H1 (cell line): ENCODE measurements at regions not wholly inside any gene's neighbourhood (a gene's known extent, or its start where the extent isn't known, plus 50 kb on each side); places are given as distances from the start of the nearest gene placed in this dataset.
A peak's percentile ranks its signal among the peaks of the same experiment; 100 is the strongest.

Source experiments
- CTCF ChIA-PET: fragments of 300-600 bp; sonication (Branson Sonifier 250); formaldehyde crosslinking; loops from one replicate; lab custom pipeline; 2021; ENCODE audit not compliant: partially characterized antibody; lab: Charles Lee
- POLR2A ChIA-PET: fragments of 300-600 bp; sonication (Branson Sonifier 250); formaldehyde crosslinking; loops from one replicate; lab custom pipeline; 2021; ENCODE audit warnings: inconsistent platforms; ENCODE audit not compliant: partially characterized antibody; lab: Charles Lee
- DNase-seq, 2 experiments: peaks; one replicate each; pipeline versions ENCODE4 v3.0.0 to v3.0.0-alpha.2; 2010 to 2022; ENCODE audit warnings: low spot score in 2 of 2, low read depth in 1 of 2, mixed read lengths in 1 of 2
- FAIRE-seq: peaks from 2 replicates; lab custom pipeline; 2011; peaks lifted over from hg19 to GRCh38; lab: Jason Lieb, UNC
- H2AFZ ChIP-seq: 2 replicates; pipeline ENCODE4 v1.8.1; 2012; ENCODE audit warnings: low read length, inconsistent platforms
- H2AK5ac ChIP-seq: 2 replicates; pipeline ENCODE4 v1.6.1; 2013; ENCODE audit warnings: low read depth, low read length
- H2BK120ac ChIP-seq: replicated peaks from 2 replicates; pipeline ENCODE3; 2013; ENCODE audit warnings: low read depth, low read length, inconsistent platforms
- H2BK12ac ChIP-seq: 2 replicates; pipeline ENCODE4 v1.6.1; 2013; ENCODE audit warnings: low read depth, low read length
- H2BK15ac ChIP-seq: 2 replicates; pipeline ENCODE4 v1.6.1; 2013; ENCODE audit warnings: low read length
- H2BK20ac ChIP-seq: 2 replicates; pipeline ENCODE4 v1.6.1; 2013; ENCODE audit warnings: low read length
- H2BK5ac ChIP-seq: 2 replicates; pipeline ENCODE4 v1.6.1; 2013; ENCODE audit warnings: low read depth, low read length
- H3K14ac ChIP-seq: 2 replicates; pipeline ENCODE4 v1.6.1; 2013; ENCODE audit warnings: inconsistent platforms; ENCODE audit not compliant: insufficient read length
- H3K18ac ChIP-seq: 2 replicates; pipeline ENCODE4 v1.6.1; 2013; ENCODE audit warnings: low read length; ENCODE audit errors: extremely low read depth
- H3K23ac ChIP-seq: 2 replicates; pipeline ENCODE4 v1.6.1; 2013; ENCODE audit warnings: inconsistent platforms; ENCODE audit not compliant: insufficient read length
- H3K23me2 ChIP-seq: 2 replicates; pipeline ENCODE4 v1.6.1; 2013; ENCODE audit warnings: low read depth, low read length
- H3K27ac ChIP-seq: 2 replicates; pipeline ENCODE4 v1.6.1; 2011; ENCODE audit warnings: low read depth, low read length, inconsistent platforms
- H3K27me3 ChIP-seq, 4 experiments: replicated peaks in 1 of 4; 1 replicate in 1 of 4; 2 replicates in 3 of 4; pipeline versions ENCODE4 v1.6.1 to v1.8.1; 2011 to 2013; ENCODE audit warnings: low read length in 3 of 4, mild to moderate bottlenecking in 3 of 4, inconsistent platforms in 2 of 4, mixed read lengths in 2 of 4, moderate library complexity in 1 of 4; ENCODE audit not compliant: control insufficient read depth in 3 of 4, insufficient read depth in 3 of 4; ENCODE audit errors: extremely low read depth in 1 of 4
- H3K36me3 ChIP-seq, 4 experiments: 2 replicates each; pipeline versions ENCODE4 v1.6.1 to v1.8.1; 2011 to 2013; ENCODE audit warnings: mild to moderate bottlenecking in 4 of 4, low read length in 3 of 4, moderate library complexity in 2 of 4, control low read depth in 1 of 4, inconsistent platforms in 1 of 4; ENCODE audit not compliant: insufficient read depth in 4 of 4, control insufficient read depth in 2 of 4
- H3K4ac ChIP-seq: replicated peaks from 2 replicates; pipeline ENCODE3; 2013; ENCODE audit warnings: low read length, low read depth, mixed read lengths, inconsistent platforms; ENCODE audit not compliant: insufficient read length
- H3K4me1 ChIP-seq, 4 experiments: replicated peaks in 1 of 4; 1 replicate in 1 of 4; 2 replicates in 3 of 4; pipeline versions ENCODE4 v1.6.1 to v1.8.1; 2011 to 2013; ENCODE audit warnings: low read length in 3 of 4, inconsistent platforms in 2 of 4, mixed read lengths in 1 of 4; ENCODE audit not compliant: insufficient read depth in 4 of 4, control insufficient read depth in 3 of 4
- H3K4me2 ChIP-seq, 2 experiments: 2 replicates each; pipeline versions ENCODE4 v1.6.1 to v1.8.1; 2011 to 2013; ENCODE audit warnings: low read depth in 2 of 2, low read length in 2 of 2, control low read depth in 1 of 2, inconsistent platforms in 1 of 2, mild to moderate bottlenecking in 1 of 2; ENCODE audit not compliant: insufficient read depth in 1 of 2
- H3K4me3 ChIP-seq, 4 experiments: fragments of 200-600, 300-600 bp in 1 of 4; sonication (generic), shearing (Covaris generic), sonication (Bioruptor Twin) in 1 of 4; 2 replicates each; pipeline versions ENCODE4 v1.5.1 to v1.8.1; 2011 to 2016; ENCODE audit warnings: low read length in 4 of 4, low read depth in 3 of 4, control low read depth in 2 of 4, inconsistent platforms in 2 of 4, mild to moderate bottlenecking in 2 of 4, mixed read lengths in 1 of 4, moderate library complexity in 1 of 4; ENCODE audit not compliant: insufficient read depth in 2 of 4; ENCODE audit errors: extremely low read depth in 1 of 4
- H3K56ac ChIP-seq: replicated peaks from 2 replicates; pipeline ENCODE3; 2013; ENCODE audit warnings: low read depth, mild to moderate bottlenecking, mixed read lengths, low read length, inconsistent platforms; ENCODE audit not compliant: insufficient read length
- H3K79me1 ChIP-seq: 2 replicates; pipeline ENCODE4 v1.6.1; 2013; ENCODE audit warnings: low read depth, low read length, control low read depth
- H3K79me2 ChIP-seq, 2 experiments: 2 replicates each; pipeline versions ENCODE4 v1.6.1 to v1.8.1; 2012 to 2013; ENCODE audit warnings: low read length in 2 of 2, mild to moderate bottlenecking in 2 of 2, inconsistent platforms in 1 of 2; ENCODE audit not compliant: insufficient read depth in 2 of 2, control insufficient read depth in 1 of 2
- H3K9ac ChIP-seq, 4 experiments: replicated peaks in 1 of 4; 1 replicate in 1 of 4; 2 replicates in 3 of 4; pipeline versions ENCODE4 v1.6.1 to v1.8.1; 2011 to 2013; ENCODE audit warnings: low read depth in 3 of 4, low read length in 3 of 4, control low read depth in 2 of 4, mild to moderate bottlenecking in 2 of 4, moderate library complexity in 2 of 4, inconsistent platforms in 1 of 4; ENCODE audit errors: extremely low read depth in 1 of 4
- H3K9me3 ChIP-seq, 2 experiments: 2 replicates each; pipeline versions ENCODE4 v1.6.1 to v1.8.1; 2012 to 2013; ENCODE audit warnings: mild to moderate bottlenecking in 2 of 2, moderate library complexity in 2 of 2, control low read depth in 1 of 2, inconsistent platforms in 1 of 2, low read depth in 1 of 2, low read length in 1 of 2, mixed read lengths in 1 of 2; ENCODE audit not compliant: insufficient read depth in 2 of 2
- H4K20me1 ChIP-seq, 2 experiments: replicated peaks in 1 of 2; 2 replicates each; pipeline versions ENCODE3 to v1.8.1; 2011 to 2013; ENCODE audit warnings: inconsistent platforms in 2 of 2, low read length in 2 of 2, mild to moderate bottlenecking in 1 of 2; ENCODE audit not compliant: insufficient read depth in 2 of 2, control insufficient read depth in 1 of 2
- H4K5ac ChIP-seq: 2 replicates; pipeline ENCODE4 v1.6.1; 2013; ENCODE audit warnings: low read length, low read depth, mixed read lengths, inconsistent platforms; ENCODE audit not compliant: insufficient read length
- H4K8ac ChIP-seq: 2 replicates; pipeline ENCODE4 v1.8.0; 2013; ENCODE audit warnings: mild to moderate bottlenecking, moderate library complexity, low read length, inconsistent platforms; ENCODE audit not compliant: insufficient read depth; ENCODE audit errors: extremely low read depth
- H4K91ac ChIP-seq: replicated peaks from 2 replicates; pipeline ENCODE3; 2013; ENCODE audit warnings: low read length, mixed read lengths, inconsistent platforms; ENCODE audit not compliant: insufficient read length
- ATF3 ChIP-seq: IDR thresholded peaks from 2 replicates; pipeline ENCODE4 v1.6.1; 2011; ENCODE audit warnings: low read depth, mild to moderate bottlenecking, low read length; ENCODE audit not compliant: insufficient read depth
- CHD1 ChIP-seq: IDR thresholded peaks from 2 replicates; pipeline ENCODE4 v1.6.1; 2012; ENCODE audit warnings: low read depth, low read length, improper control_type of control experiment
- CTCF ChIP-seq, 3 experiments: IDR thresholded peaks; 1 replicate in 2 of 3; 2 replicates in 1 of 3; pipeline versions ENCODE4 v1.5.1 to v1.6.1; 2011; ENCODE audit warnings: low read length in 3 of 3, mild to moderate bottlenecking in 3 of 3, inconsistent platforms in 2 of 3, low read depth in 1 of 3, moderate library complexity in 1 of 3; ENCODE audit not compliant: insufficient read depth in 1 of 3; ENCODE audit errors: control extremely low read depth in 1 of 3
- EP300 ChIP-seq, 2 experiments: IDR thresholded peaks; 1 replicate in 1 of 2; 2 replicates in 1 of 2; pipeline ENCODE4 v1.6.1; 2011 to 2012; ENCODE audit warnings: low read depth in 2 of 2, low read length in 2 of 2, mild to moderate bottlenecking in 2 of 2, borderline replicate concordance in 1 of 2, inconsistent platforms in 1 of 2, moderate library complexity in 1 of 2
- FOSL1 ChIP-seq: IDR thresholded peaks from 2 replicates; pipeline ENCODE4 v1.6.1; 2011; ENCODE audit warnings: mild to moderate bottlenecking, low read depth, low read length, moderate library complexity; ENCODE audit not compliant: insufficient read depth
- JUND ChIP-seq: IDR thresholded peaks from 2 replicates; pipeline ENCODE4 v1.6.1; 2011; ENCODE audit warnings: mild to moderate bottlenecking, improper control_type of control experiment, low read length
- TAF1 ChIP-seq: IDR thresholded peaks from 2 replicates; pipeline ENCODE4 v1.6.1; 2011; ENCODE audit warnings: mild to moderate bottlenecking, low read depth, low read length
- TAF7 ChIP-seq: optimal IDR thresholded peaks from 2 replicates; pipeline ENCODE3; 2011; ENCODE audit warnings: low read depth, mild to moderate bottlenecking, inconsistent platforms, low read length, moderate library complexity, borderline replicate concordance
- TBP ChIP-seq: IDR thresholded peaks from 2 replicates; pipeline ENCODE4 v1.6.1; 2011; ENCODE audit warnings: low read depth, low read length, improper control_type of control experiment
- ZNF274 ChIP-seq: IDR thresholded peaks from 2 replicates; pipeline ENCODE4 v1.7.0; 2012; ENCODE audit warnings: low read length, borderline replicate concordance; ENCODE audit errors: extremely low read depth
- WGBS, 2 experiments: shearing (Covaris generic) in 1 of 2; methylation state at CpG; one replicate each; pipeline versions ENCODE4 v1.1.6 to v1.1.7; 2013 to 2015; ENCODE audit warnings: low lambda C conversion rate in 2 of 2, mixed read lengths in 2 of 2, inconsistent platforms in 1 of 2, low coverage in 1 of 2, missing lambda C conversion rate in 1 of 2; ENCODE audit not compliant: insufficient replicate concordance in 2 of 2, insufficient coverage in 1 of 2, insufficient read length in 1 of 2; ENCODE audit errors: extremely low coverage in 1 of 2, missing lambda C conversion rate in 1 of 2; 5-methylcytosine and 5-hydroxymethylcytosine counted together

- no peak overlapping the region for H4K8ac ChIP-seq
- no peak overlapping the region for H3K27ac ChIP-seq
- no peak for DNase-seq
- H2AFZ ChIP-seq, result no peak overlapping the region
- no peak overlapping the region for H3K9ac ChIP-seq
- FAIRE-seq, result peak; percentile 24
- 94% methylated on average over 2 of the region's 2 CpGs; no CpG with 5 or more reads in 1 of the 2 experiments for WGBS, 2 experiments
- H3K4me3 ChIP-seq, result no peak overlapping the region
- H3K4ac ChIP-seq, result no peak overlapping the region
- ChIA-PET POLR2A (no interaction called here), CTCF (interaction anchor here (0.7 kb wide), 1 partner anchor 957 kb away, joined by 4 read pairs; no protein-coding TSS in a partner anchor)
- no peak overlapping the region for H2BK15ac ChIP-seq
- no peaks in the 10 kb centered on the region for H3K79me1 ChIP-seq
- H2BK5ac ChIP-seq, result no peak overlapping the region
- no peak overlapping the region for H2BK12ac ChIP-seq
- H4K91ac ChIP-seq, result no peak overlapping the region
- no peak overlapping the region for H4K5ac ChIP-seq
- no peaks in the 10 kb centered on the region for H3K23me2 ChIP-seq
- no peaks in the 10 kb centered on the region for H3K79me2 ChIP-seq
- H3K9me3 ChIP-seq, result no peaks in the 10 kb centered on the region
- no peak overlapping the region for H3K23ac ChIP-seq
- H3K4me1 ChIP-seq, result 0 out of 7 replicates have a peak, but pooled peaks cover 0 to 2% (median 0%) of the 10 kb centered on the region in 4 experiments
- H3K56ac ChIP-seq, result no peak overlapping the region
- H2AK5ac ChIP-seq, result no peak overlapping the region
- H3K14ac ChIP-seq, result no peak overlapping the region
- no peak overlapping the region for H2BK20ac ChIP-seq
- H3K18ac ChIP-seq, result no peak overlapping the region
- no peaks in the 10 kb centered on the region for H3K36me3 ChIP-seq
- H2BK120ac ChIP-seq, result no peak overlapping the region
- no peaks in the 10 kb centered on the region for H4K20me1 ChIP-seq
- H3K27me3 ChIP-seq, result no peaks in the 10 kb centered on the region
- no peak overlapping the region for H3K4me2 ChIP-seq
- TF ChIP-seq JUND (no peak), TAF1 (no peak), EP300 (IDR thresholded peaks at IDR 0.05; ENCODE audit: borderline replicate concordance in 1 of 2, low read depth in 2 of 2, low read length in 2 of 2) (no peak), CHD1 (no peak), TAF7 (no peak), FOSL1 (no peak), TBP (no peak), ATF3 (no peak), CTCF (IDR thresholded peaks at IDR 0.05; ENCODE audit: control extremely low read depth in 1 of 3, insufficient read depth in 1 of 3, low read depth in 1 of 3, low read length in 3 of 3) (no peak), ZNF274 (no peak)
Observed at GRCh38 chr16:64159976-64160375, 961.9 kb downstream of the CDH11 start.
